Activated CD4-positive, alpha-beta T cell treated with anti-CD3 and anti-CD28 coated beads for 36 hours (primary cell): ENCODE measurements at regions not wholly inside any gene's neighbourhood (a gene's known extent, or its start where the extent isn't known, plus 50 kb on each side); places are given as distances from the start of the nearest gene placed in this dataset.

ENCODE experiments used
- ATAC-seq: fragments of 200-7000 bp; cut with Tn5 transposase; one replicate; pipeline ENCODE4 v1.10.0; 2021; ENCODE audit warnings: mild to moderate bottlenecking, moderate library complexity
- CTCF ChIA-PET: fragments of 350-600 bp; sonication (Branson Sonifier 250); formaldehyde crosslinking; loops from one replicate; lab custom pipeline; 2021; ENCODE audit warnings: antibody characterized with exemption; lab: Charles Lee
- POLR2A ChIA-PET: fragments of 350-600 bp; sonication (Branson Sonifier 250); formaldehyde crosslinking; loops from one replicate; lab custom pipeline; 2021; ENCODE audit warnings: antibody characterized with exemption, inconsistent platforms; lab: Charles Lee
- DNase-seq: peaks from one replicate; pipeline ENCODE4 v3.0.0-alpha.2; 2020
- H3K27ac Mint-ChIP-seq: one replicate; pipeline ENCODE4 v1.8.0; 2021; ENCODE audit warnings: mixed read lengths
- H3K27me3 Mint-ChIP-seq: one replicate; pipeline ENCODE4 v1.8.0; 2021; ENCODE audit warnings: mixed read lengths
- H3K36me3 Mint-ChIP-seq: one replicate; pipeline ENCODE4 v1.8.0; 2021; ENCODE audit warnings: low read depth, mixed read lengths
- H3K4me1 Mint-ChIP-seq: one replicate; pipeline ENCODE4 v1.8.0; 2021; ENCODE audit warnings: mixed read lengths
- H3K4me3 Mint-ChIP-seq: one replicate; pipeline ENCODE4 v1.8.0; 2021; ENCODE audit warnings: mild to moderate bottlenecking, moderate library complexity, mixed read lengths
- H3K9me3 Mint-ChIP-seq: one replicate; pipeline ENCODE4 v1.8.0; 2021; ENCODE audit warnings: low read depth, mixed read lengths
- intact Hi-C, 2 experiments: fragments of 100-400 bp; cut with DNase I in 1 of 2; cut with micrococcal nuclease in 1 of 2; formaldehyde crosslinking; loops; one replicate each; pipeline versions ENCODE4 v1.14.2 to v1.15.1; 2022 to 2024; cut with DNase I, micrococcal nuclease

DNA sequence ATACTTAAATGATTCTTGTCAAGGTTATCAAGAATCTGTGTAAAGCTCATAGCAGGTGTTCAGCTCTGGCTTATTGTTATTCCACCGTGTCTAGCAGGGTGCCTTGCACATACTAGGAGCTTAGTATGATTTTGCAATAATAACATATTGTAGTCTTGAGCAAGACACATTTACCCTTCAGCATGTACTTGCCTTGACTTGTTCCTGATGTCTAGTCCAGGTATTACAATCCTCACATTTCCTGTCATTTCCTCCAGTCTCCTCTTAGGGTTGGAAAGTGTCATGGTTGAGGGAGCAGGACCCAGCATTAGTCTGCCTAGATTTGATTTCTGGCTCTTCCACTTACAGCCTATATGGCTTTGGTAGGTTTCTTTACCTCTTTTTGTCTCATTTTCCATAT is 246.1 kb downstream of the RAD51AP2 start:
- Mint-ChIP-seq H3K9me3 (peaks cover 5% of the 10 kb centered on the region), H3K27ac (no peak overlapping the region), H3K4me1 (no peaks in the 10 kb centered on the region), H3K4me3 (no peak overlapping the region), H3K36me3 (no peaks in the 10 kb centered on the region), H3K27me3 (no peaks in the 10 kb centered on the region)
- ATAC-seq: no peak
- intact Hi-C loops: no loop called here
- no peak for DNase-seq
- ChIA-PET POLR2A (no interaction called here), CTCF (no interaction called here)

DNA sequence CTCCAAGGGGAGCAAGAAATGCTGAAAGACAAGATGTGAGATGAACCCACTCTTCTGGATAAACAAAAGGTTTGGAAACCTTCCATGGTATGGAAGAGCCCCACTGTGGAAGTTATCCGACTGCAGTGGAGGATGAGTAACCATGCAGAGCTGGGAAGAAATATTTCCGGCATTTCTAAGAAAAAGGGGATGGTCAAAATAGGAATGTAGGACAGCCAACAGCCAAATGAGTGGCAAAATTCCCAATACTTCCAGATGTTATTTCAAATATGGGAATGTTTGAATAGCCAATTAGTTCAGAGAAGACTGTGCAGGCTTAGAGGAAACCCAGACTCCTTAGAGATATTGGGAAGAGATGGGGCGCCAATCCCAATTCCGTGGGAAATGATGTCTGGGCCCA is 246.8 kb downstream of the RAD51AP2 start:
- no peak for ATAC-seq
- Mint-ChIP-seq H3K36me3 (no peaks in the 10 kb centered on the region), H3K27ac (no peak overlapping the region), H3K27me3 (no peaks in the 10 kb centered on the region), H3K4me3 (no peak overlapping the region), H3K4me1 (no peaks in the 10 kb centered on the region), H3K9me3 (peaks cover 4% of the 10 kb centered on the region)
- CTCF ChIA-PET: no interaction called here
- intact Hi-C loops: no loop called here
- no peak for DNase-seq
- POLR2A ChIA-PET: no interaction called here

DNA sequence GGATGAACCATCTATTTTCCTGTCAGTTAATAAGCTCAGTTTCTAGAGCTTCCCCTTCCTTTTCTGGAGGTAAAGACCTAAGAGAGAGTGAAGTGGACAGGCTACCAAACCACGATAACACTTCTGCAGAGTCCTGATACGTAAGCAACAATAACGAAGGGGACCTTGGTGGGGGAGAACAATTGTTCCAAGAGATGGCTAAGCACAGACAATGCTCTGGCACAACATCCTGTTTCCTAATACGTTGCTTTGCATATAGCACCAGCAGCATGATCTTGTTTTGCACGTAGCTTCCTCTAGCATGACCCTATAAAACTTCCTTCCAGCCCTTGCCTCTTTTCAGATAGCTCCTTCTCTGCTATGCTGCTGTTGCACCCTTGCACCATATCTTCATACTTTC is 247.3 kb downstream of the RAD51AP2 start:
- no peak for ATAC-seq
- ChIA-PET CTCF (no interaction called here), POLR2A (no interaction called here)
- no peak for DNase-seq
- Mint-ChIP-seq H3K36me3 (no peaks in the 10 kb centered on the region), H3K27me3 (no peaks in the 10 kb centered on the region), H3K9me3 (peaks cover 2% of the 10 kb centered on the region), H3K27ac (no peak overlapping the region), H3K4me1 (no peaks in the 10 kb centered on the region), H3K4me3 (no peak overlapping the region)
- intact Hi-C loops: no loop called here

DNA sequence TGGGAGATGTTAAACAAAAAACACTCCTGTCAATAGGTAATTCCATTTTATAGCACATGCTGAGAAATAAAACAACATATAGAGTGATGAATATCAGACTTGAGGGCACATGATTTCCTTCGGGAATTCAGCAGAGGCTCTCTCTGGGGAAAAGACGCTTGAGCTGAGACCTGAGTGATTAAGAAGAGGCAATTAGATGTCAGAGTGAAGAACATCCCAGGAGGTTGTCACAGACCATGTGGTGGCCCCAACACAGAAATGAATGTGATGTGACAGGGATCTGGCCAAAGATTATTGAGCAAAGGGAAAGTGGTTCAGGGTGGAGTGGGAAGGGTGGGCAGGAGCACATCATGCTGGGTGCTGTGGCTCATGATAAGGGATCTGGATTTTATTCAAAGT is 254.7 kb downstream of the RAD51AP2 start:
- ChIA-PET POLR2A (no interaction called here), CTCF (no interaction called here)
- Mint-ChIP-seq H3K9me3 (no peaks in the 10 kb centered on the region), H3K4me3 (no peak overlapping the region), H3K4me1 (no peaks in the 10 kb centered on the region), H3K36me3 (no peaks in the 10 kb centered on the region), H3K27ac (no peak overlapping the region), H3K27me3 (no peaks in the 10 kb centered on the region)
- DNase-seq: no peak
- intact Hi-C loops: no loop called here
- ATAC-seq: no peak

DNA sequence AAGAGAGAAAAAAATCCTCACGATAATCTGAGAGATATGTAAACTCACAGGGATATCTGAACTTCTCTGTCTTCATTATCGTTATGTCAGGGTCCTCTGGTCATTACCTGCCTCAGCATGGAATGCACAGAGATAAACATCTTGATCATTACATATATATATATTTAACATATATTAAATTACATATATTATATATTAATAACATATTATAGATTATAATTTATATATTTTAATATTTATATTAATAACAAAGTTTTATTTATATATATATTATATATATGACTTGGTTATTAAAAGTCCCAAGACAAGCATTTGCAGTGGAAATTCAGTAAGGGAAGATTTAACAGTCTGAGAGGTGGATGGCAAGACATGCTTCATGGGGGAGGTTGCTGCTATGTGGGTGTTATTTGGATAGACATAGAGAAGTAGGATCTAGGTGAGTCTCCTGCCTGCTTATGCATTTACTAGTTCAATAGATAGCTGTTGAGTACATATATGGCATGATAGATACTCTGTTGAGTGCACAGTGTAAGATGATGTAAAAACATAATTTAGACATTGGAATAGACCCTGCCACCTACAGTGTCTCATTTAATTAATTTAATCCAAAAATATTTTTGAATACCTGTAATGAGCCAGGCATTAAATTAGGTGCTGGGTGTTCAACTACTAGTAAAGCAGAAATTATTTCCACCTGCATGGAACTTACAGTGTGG is 255.2 kb downstream of the RAD51AP2 start:
- Mint-ChIP-seq H3K36me3 (no peaks in the 10 kb centered on the region), H3K4me3 (no peak overlapping the region), H3K9me3 (no peaks in the 10 kb centered on the region), H3K27me3 (no peaks in the 10 kb centered on the region), H3K27ac (no peak overlapping the region), H3K4me1 (no peaks in the 10 kb centered on the region)
- ChIA-PET CTCF (no interaction called here), POLR2A (no interaction called here)
- no peak for ATAC-seq
- intact Hi-C loops: no loop called here
- no peak for DNase-seq

DNA sequence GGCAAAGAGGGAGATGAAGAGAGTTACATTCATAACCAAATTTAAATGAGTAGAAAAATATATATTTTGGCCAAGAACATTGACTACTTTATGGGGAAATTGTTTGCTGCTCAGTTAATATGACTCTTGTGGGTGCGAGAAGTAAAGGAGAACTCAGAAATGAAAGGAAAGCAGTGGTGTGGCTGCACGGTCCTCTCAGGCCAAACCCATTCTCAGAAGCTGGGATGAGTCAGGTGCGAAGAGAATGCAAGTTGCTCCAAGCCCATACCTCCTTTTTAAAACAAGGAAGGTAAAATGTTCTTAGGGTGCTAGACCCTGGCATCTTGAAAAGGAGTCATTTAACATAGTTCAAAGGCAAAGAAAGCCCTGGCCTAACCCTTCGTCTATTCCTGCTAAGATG is 258.6 kb downstream of the RAD51AP2 start:
- no peak for ATAC-seq
- intact Hi-C loops: no loop called here
- ChIA-PET POLR2A (no interaction called here), CTCF (no interaction called here)
- Mint-ChIP-seq H3K36me3 (no peaks in the 10 kb centered on the region), H3K4me3 (no peak overlapping the region), H3K9me3 (no peaks in the 10 kb centered on the region), H3K27me3 (no peaks in the 10 kb centered on the region), H3K4me1 (no peaks in the 10 kb centered on the region), H3K27ac (no peak overlapping the region)
- DNase-seq: no peak

DNA sequence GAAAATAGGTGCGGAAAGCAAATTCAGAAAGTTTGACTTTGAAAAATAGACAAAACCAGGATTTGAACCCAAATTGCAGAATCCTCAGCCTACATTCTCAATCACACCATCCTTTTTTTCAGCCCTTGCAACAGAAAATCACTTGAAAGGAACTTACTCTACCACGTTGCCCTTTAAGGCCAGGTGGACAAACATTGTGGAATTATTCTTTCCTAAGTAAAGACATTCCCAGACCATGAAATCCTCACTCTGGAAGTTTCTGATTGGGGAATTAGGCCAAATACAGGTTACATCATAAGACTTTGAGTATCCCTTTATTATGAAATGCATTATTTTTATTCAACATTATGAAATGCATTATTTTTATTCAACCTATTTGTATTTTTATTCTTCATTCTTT is 259.4 kb downstream of the RAD51AP2 start:
- no peak for ATAC-seq
- Mint-ChIP-seq H3K9me3 (no peaks in the 10 kb centered on the region), H3K4me1 (no peaks in the 10 kb centered on the region), H3K36me3 (no peaks in the 10 kb centered on the region), H3K4me3 (no peak overlapping the region), H3K27me3 (no peaks in the 10 kb centered on the region), H3K27ac (no peak overlapping the region)
- no peak for DNase-seq
- POLR2A ChIA-PET: no interaction called here
- intact Hi-C loops: no loop called here
- CTCF ChIA-PET: no interaction called here

DNA sequence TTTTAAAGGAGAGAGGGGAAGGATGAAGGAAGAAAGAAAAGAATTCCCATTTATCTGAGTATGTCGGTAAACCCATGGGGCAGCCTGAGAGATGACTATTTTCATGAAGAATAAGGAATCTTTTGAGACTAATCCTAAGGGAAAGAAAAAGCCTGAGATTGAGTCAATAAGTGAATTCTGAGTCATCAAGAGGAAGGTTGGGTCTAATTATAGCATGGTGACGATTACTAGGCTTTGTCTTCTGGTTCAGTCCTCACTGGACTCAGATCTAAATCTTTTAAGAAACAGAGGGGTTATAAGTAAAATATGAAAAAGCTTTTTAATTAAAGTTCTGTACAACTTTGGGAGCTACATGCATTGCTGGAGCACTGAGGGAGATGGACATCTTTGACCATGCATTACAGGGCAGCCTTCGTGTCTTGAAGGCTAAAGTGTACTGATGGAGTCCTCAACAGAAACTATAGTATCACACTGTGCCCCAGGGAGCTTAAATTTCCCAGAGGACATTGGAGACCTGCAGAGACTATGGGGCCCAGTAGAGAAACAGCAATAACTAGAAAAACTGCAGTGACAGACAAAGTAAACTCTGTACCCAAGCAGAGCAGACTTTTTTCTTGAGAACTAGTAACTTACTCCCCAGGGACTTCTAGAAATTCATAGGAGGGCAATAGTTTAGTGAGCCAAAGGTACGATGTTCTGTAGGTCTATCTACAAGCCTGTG is 260.9 kb downstream of the RAD51AP2 start:
- H3K27ac Mint-ChIP-seq: no peak overlapping the region

DNA sequence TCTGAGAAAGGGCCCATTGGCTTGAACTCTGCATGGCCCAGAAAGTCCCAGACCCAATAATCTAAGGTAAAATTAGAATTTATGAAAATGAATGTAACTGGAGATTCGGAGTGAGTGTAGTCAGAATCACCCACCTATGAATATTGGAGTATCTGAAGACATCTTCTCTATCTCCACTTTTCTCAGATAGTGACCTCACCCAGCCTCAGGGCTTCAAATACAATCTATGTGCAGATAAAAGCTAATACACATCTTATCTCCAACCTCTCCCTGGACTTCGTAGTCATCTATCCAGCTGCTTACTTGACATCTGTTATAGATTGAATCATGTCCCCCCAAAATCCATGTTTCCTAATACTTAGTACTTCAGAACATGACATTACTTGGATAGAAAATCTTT is 263.2 kb downstream of the RAD51AP2 start:
- no peaks in the 10 kb centered on the region for H3K4me1 Mint-ChIP-seq
- ChIA-PET POLR2A (no interaction called here), CTCF (no interaction called here)
- no peaks in the 10 kb centered on the region for H3K27me3 Mint-ChIP-seq
- no peak overlapping the region for H3K4me3 Mint-ChIP-seq
- no peak overlapping the region for H3K27ac Mint-ChIP-seq
- no peak for ATAC-seq
- no peaks in the 10 kb centered on the region for H3K36me3 Mint-ChIP-seq
- intact Hi-C loops: no loop called here
- no peaks in the 10 kb centered on the region for H3K9me3 Mint-ChIP-seq
- no peak for DNase-seq

More for the DNA sequence above, 260.9 kb downstream of the RAD51AP2 start:
- H3K4me3 Mint-ChIP-seq: no peak overlapping the region
- POLR2A ChIA-PET: no interaction called here
- no peaks in the 10 kb centered on the region for H3K9me3 Mint-ChIP-seq
- CTCF ChIA-PET: no interaction called here
- no peaks in the 10 kb centered on the region for H3K36me3 Mint-ChIP-seq
- DNase-seq (no peak), ATAC-seq (no peak)
- intact Hi-C loops: no loop called here
- H3K4me1 Mint-ChIP-seq: no peaks in the 10 kb centered on the region
- no peaks in the 10 kb centered on the region for H3K27me3 Mint-ChIP-seq

DNA sequence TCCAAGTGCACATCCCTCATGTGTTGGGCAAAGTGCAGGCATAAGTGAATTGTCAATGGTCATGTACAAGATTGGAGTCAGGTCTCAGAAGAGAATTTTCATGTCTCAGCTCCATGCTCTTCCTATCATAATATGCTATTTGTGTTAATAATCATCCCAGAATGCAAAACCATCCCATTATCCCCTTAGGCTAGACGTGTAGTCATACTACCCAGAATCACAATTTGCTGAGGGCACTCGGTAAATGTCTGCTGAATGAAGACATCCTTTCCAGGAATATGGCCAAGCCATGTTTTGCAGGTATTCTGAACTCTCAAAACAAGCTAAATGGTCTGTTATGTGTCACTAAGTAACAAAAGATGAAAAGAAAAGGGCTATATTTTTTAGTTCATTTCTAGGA is 263.8 kb downstream of the RAD51AP2 start:
- POLR2A ChIA-PET: no interaction called here
- intact Hi-C loops: no loop called here
- no peaks in the 10 kb centered on the region for H3K27me3 Mint-ChIP-seq
- H3K9me3 Mint-ChIP-seq: no peaks in the 10 kb centered on the region
- CTCF ChIA-PET: no interaction called here
- DNase-seq: no peak
- ATAC-seq: no peak
- H3K4me3 Mint-ChIP-seq: no peak overlapping the region
- H3K27ac Mint-ChIP-seq: no peak overlapping the region
- no peaks in the 10 kb centered on the region for H3K4me1 Mint-ChIP-seq
- no peaks in the 10 kb centered on the region for H3K36me3 Mint-ChIP-seq

DNA sequence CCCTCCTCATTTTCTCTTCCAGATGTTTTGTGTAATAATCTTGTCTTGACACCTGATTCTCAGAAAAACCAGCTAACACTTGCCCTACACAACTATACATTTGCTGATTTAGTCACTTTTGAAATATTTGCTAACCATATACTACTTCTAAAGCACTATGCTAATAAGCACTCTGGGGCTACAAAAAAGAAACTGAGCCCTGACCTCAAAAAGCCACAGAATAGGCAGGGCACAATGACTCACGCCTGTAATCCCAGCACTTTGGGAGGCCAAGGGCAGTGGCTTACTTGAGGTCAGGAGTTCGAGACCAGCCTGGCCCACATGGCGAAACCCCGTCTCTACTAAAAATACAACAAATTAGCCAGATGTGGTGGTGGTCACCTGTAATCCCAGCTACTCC is 266.0 kb downstream of the RAD51AP2 start:
- ATAC-seq: no peak
- Mint-ChIP-seq H3K27me3 (no peaks in the 10 kb centered on the region), H3K4me1 (no peaks in the 10 kb centered on the region), H3K4me3 (no peak overlapping the region), H3K27ac (no peak overlapping the region), H3K36me3 (no peaks in the 10 kb centered on the region), H3K9me3 (no peaks in the 10 kb centered on the region)
- CTCF ChIA-PET: no interaction called here
- intact Hi-C loops: no loop called here
- POLR2A ChIA-PET: no interaction called here
- DNase-seq: no peak

DNA sequence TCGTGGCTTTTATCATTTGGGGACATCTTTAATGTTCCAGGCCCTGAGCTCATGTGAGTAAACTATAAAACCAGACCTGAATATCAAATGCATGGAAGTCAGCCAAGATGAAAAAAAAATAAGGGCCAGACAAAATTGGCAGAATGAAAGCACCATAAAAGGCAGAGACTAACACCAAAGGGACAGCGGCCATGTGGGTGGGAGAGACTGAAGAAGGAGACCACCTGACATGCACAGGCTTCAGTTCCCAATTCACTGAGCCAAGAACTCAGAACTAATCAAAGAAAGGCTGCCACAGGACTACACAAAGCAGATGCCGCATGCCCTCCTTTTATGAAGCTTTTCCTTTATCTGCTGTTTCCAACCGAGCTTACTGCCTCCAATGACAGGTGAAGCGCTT is 267.1 kb downstream of the RAD51AP2 start:
- Mint-ChIP-seq H3K36me3 (no peaks in the 10 kb centered on the region), H3K4me1 (no peaks in the 10 kb centered on the region), H3K27me3 (no peaks in the 10 kb centered on the region), H3K4me3 (no peak overlapping the region), H3K9me3 (no peaks in the 10 kb centered on the region), H3K27ac (no peak overlapping the region)
- ChIA-PET CTCF (no interaction called here), POLR2A (no interaction called here)
- intact Hi-C loops: no loop called here
- DNase-seq (no peak), ATAC-seq (no peak)
